ENCODE measurements at regions not wholly inside any gene's neighbourhood (a gene's known extent, or its start where the extent isn't known, plus 50 kb on each side); places are given as distances from the start of the nearest gene placed in this dataset.
"Not testable (repeated sequence)": the region's sequence is repeated elsewhere in the genome, so short reads cannot be mapped to it uniquely, and the experiment has no call there.

GRCh38 chr2:242004223-242004901 lies 134.8 kb downstream of the RTP5 start:
- no peak for DNase-seq (ENCODE audit: low read depth)

- no peak for DNase-seq (ENCODE audit: low read depth)
Observed at GRCh38 chr2:242004902-242005230, 135.3 kb downstream of the RTP5 start.

DNA sequence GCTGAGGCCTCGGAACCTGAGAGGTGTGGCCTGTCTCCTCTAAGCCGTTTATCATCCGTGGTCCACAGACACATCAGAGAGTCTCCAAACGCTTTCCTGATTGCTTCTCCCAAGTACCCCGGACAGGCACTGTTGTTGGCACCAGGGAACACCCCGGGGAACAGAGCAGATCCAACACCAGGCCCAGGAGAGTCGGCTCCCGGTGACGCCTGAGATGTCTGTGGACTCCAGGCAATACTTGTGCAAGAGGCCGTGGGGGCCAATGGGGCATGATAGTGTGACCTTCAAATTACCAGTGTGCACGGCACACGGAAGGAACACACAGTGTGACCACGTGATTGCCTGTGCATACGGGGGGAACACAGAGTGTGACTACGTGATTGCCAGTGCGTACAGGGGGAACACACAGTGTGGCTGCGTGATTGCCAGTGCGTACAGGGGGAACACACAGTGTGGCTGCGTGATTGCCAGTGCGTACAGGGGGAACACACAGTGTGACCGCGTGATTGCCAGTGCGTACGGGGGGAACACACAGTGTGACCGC lies 136.6 kb downstream of the RTP5 start:
- not testable (repeated sequence) for DNase-seq (ENCODE audit: low read depth)

DNA sequence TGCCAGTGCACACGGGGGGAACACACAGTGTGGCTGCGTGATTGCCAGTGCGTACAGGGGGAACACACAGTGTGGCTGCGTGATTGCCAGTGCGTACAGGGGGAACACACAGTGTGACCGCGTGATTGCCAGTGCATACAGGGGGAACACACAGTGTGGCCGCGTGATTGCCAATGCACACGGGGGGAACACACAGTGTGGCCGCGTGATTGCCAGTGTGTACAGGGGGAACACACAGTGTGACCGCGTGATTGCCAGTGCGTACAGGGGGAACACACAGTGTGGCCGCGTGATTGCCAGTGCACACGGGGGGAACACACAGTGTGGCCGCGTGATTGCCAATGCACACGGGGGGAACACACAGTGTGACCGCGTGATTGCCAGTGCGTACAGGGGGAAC lies 139.4 kb downstream of the RTP5 start:
- DNase-seq (ENCODE audit: low read depth): not testable (repeated sequence)

DNA sequence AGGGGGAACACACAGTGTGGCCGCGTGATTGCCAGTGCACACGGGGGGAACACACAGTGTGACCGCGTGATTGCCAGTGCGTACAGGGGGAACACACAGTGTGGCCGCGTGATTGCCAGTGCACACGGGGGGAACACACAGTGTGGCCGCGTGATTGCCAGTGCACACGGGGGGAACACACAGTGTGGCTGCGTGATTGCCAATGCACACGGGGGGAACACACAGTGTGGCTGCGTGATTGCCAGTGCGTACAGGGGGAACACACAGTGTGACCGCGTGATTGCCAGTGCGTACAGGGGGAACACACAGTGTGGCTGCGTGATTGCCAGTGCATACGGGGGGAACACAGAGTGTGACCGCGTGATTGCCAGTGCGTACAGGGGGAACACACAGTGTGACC lies 140.3 kb downstream of the RTP5 start:
- DNase-seq (ENCODE audit: low read depth): not testable (repeated sequence)

DNA sequence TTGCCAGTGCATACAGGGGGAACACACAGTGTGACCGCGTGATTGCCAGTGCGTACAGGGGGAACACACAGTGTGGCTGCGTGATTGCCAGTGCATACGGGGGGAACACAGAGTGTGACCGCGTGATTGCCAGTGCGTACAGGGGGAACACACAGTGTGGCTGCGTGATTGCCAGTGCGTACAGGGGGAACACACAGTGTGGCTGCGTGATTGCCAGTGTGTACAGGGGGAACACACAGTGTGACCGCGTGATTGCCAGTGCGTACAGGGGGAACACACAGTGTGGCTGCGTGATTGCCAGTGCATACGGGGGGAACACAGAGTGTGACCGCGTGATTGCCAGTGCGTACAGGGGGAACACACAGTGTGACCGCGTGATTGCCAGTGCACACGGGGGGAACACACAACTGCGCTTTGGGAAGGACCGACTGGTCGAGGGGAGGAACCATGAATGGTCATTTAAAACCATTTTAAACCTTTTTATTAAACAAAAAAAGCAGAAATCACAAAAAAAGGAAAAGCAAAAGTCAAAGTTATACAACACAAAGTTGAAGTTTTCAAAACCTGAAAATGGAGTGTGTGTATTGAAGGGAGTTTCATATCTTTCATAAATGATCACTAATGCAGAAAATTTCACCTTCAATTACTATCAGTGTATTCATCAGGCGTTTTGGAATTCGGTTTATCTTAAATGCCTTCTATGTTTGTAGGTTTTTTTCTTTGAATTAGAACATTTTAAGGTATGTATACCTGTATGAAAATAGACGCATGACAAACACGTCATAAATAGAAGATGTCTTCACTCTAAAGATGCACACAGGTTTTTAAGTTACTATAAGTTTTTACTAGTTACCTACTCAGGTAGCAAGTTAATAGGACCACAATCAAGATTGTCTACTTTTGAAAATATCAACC lies 141.0 kb downstream of the RTP5 start:
- not testable (repeated sequence) for DNase-seq (ENCODE audit: low read depth)

- DNase-seq (ENCODE audit: low read depth): no peak
Observed at GRCh38 chr2:242011167-242011513, 141.6 kb downstream of the RTP5 start.

- DNase-seq (ENCODE audit: low read depth): no peak
Observed at GRCh38 chr2:242011516-242011915, 142.0 kb downstream of the RTP5 start.

- no peak for DNase-seq (ENCODE audit: low read depth)
Observed at GRCh38 chr2:242011991-242012764, 142.6 kb downstream of the RTP5 start.

DNA sequence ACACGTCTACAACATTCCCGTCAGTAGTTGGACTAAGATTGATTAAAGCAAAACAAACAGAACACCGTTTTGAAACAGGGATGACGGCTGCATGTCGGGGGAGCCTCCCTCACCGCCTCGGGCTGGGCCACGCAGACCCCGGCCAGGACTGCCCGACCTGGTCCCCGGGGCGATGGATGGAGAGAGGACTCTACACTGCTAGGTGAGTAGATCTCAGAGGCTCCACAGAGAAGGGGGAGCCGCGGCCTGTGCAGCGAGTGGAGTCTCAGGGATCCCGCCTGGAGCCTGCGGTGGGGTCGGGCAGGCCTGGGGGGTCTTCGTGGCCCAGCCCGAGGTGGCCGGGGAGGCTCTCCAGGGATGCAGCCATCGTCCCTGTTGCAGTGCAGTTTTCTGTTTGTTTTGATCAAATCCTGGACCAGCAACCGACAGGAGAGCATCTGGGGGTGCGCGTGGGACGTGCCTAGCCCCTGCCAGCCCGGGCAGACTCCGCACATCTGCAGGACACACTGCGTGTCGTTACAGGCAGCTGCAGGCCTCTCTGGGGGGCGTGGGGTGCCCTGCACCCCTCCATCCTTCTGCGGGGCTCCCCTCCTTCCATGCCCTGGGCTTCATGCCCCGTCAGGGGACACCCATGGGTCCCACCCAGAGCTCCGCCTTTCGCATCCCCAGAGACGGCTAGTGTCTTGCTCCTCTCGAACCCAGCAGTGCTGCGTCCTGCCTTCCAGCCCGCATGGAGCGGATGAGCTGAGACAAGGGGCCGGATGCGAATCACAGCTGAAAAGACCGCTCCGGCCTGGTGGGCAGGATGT lies 143.6 kb downstream of the RTP5 start:
- no peak for DNase-seq (ENCODE audit: low read depth)

DNA sequence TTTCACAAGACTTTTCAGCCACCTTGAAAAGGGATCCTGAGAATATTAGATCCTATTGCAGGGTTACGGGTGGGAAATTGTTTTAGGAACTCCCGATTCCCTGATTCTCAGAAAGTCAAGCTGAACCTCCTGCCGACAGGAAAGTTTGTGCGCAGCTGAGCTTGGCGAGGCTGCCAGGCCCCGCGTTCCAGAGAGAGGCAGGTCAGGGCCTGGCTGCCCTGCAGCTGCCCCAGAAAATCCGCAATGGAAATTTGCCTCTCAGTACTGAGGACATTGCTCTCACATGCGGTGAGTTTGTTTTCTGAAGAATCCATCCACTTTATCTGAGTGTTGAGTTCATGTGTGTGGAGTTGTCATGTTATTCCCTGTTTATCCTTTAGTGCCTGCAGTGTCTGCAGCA lies 144.2 kb downstream of the RTP5 start:
- DNase-seq (ENCODE audit: low read depth): no peak

DNA sequence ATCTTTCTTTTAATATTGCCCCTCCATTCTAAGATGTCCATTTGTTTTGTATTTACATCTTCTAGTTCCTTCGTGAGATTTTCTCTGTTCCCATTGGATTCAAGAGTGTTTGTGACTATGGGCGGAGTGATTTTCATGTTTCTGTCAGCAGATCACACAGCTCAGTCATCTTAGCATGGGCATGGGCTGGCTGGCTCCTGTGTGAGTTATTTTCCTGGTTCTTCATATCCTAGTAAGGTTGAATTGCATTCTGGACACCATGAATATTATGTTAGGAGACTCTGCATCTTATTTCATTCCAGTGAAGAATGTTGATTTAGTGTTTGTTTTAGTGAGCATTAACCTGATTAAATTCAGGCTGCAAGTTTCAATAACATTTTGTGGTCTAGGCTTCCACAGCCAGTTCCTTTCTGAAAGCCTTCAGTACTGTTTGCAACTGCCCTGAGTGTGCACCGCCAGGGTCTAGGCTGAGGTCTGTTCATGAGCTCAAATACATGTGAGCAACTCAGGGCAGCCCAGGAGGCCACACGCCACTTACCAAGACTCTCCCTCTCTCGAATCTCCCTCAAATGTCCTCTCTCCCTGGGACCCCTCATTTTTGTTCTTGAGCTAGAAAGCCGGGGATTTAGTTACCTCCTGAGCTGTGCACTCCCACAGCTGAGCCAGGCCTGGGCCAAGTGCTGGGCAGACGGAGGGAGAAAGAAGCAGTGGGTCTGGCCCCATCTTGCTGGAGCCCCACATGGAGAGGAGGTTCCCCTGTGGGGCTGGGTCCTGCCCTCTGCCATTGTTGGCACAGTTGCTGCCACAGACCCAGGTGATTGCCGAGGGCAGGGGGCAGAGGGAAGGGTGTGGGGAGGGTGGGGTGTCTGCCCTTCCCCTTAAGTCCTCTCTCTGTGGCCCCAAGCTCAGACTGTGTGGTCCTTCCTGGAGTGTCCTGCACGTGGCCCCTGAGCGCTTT lies 145.9 kb downstream of the RTP5 start:
- no peak for DNase-seq (ENCODE audit: low read depth)

- no peak for DNase-seq (ENCODE audit: low read depth)
Observed at GRCh38 chr2:242017086-242017485, 147.6 kb downstream of the RTP5 start.

DNA sequence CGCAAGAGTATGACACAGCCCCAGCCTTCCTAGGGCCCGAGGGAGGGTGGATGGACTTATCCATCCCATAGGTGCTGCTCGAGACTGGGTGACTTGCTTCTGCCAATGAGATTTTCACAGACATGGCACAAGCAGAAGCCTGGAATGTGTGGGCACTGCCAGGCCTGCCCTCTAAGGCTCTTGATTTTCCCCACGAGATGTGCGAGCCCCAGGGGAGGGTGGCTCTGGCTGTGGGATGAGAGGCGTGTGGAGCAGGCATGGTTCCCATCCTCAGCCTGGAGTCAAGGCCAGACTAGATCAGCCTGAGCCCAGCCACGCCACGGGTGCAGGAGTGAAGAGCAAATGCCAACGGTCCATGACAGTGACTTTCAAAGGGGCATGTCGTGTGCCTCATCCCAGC lies 148.9 kb downstream of the RTP5 start:
- DNase-seq (ENCODE audit: low read depth): not testable (repeated sequence)

GRCh38 chr2:242019344-242019743 lies 149.8 kb downstream of the RTP5 start:
- DNase-seq (ENCODE audit: low read depth): no peak

GRCh38 chr2:242020196-242021004 lies 150.9 kb downstream of the RTP5 start:
- no peak for DNase-seq (ENCODE audit: low read depth)

- no peak for DNase-seq (ENCODE audit: low read depth)
Observed at GRCh38 chr2:242022550-242023290, 153.2 kb downstream of the RTP5 start.

DNA sequence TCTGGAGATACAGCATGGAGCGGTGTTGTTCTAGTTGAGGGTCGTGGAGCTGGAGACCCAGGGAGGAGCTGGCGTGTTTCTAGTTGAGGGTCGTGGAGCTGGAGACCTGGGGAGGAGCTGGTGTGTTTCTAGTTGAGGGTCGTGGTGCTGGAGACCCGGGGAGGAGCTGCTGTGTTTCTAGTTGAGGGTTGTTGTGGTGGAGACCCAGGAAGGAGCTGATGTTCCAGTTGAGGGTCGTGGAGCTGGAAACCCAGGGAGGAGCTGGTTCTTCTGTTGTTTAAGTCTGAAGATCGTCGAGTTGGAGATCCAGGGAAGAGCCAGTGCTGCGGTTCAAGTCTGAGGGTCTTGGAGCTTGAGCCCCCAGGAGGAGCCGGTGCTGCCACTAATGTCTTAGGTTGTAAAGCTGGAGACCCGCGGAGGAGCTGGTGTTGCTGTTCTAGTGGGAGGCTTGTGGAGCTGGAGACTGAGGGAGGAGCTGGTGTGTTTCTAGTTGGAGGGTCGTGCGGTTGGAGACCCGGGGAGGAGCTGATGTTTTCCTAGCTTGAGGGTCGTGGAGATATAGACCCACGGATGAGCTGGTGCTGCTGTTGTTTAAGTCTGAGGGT lies 155.3 kb downstream of the RTP5 start:
- no peak for DNase-seq (ENCODE audit: low read depth)
